EL (cell line): ENCODE measurements at regions not wholly inside any gene's neighbourhood (a gene's known extent, or its start where the extent isn't known, plus 50 kb on each side); places are given as distances from the start of the nearest gene placed in this dataset.
A peak's percentile ranks its signal among the peaks of the same experiment; 100 is the strongest.

Source experiments
- DNase-seq: peaks from one replicate; pipeline ENCODE4 v3.0.0-alpha.2; 2016

- no peak for DNase-seq
Measured at GRCh38 chr1:209391792-209392191, 191.7 kb upstream of the CAMK1G start.

- no peak for DNase-seq
Measured at GRCh38 chr1:209395169-209395568, 188.3 kb upstream of the CAMK1G start.

GRCh38 chr1:209397371-209397770 lies 186.1 kb upstream of the CAMK1G start:
- DNase-seq: no peak

- no peak for DNase-seq
Measured at GRCh38 chr1:209397910-209398309, 185.6 kb upstream of the CAMK1G start.

- peak; percentile 89 for DNase-seq
Measured at GRCh38 chr1:209398313-209398991, 185.1 kb upstream of the CAMK1G start.

- DNase-seq: no peak
Measured at GRCh38 chr1:209399800-209400199, 183.7 kb upstream of the CAMK1G start.

- DNase-seq: no peak
Measured at GRCh38 chr1:209400351-209401220, 182.9 kb upstream of the CAMK1G start.

GRCh38 chr1:209402697-209403096 lies 180.8 kb upstream of the CAMK1G start:
- DNase-seq: no peak

- DNase-seq: no peak
Measured at GRCh38 chr1:209403921-209404320, 179.6 kb upstream of the CAMK1G start.

GRCh38 chr1:209404577-209404976 lies 178.9 kb upstream of the CAMK1G start:
- DNase-seq: no peak

- DNase-seq: peak; percentile 75
Measured at GRCh38 chr1:209405183-209405814, 178.2 kb upstream of the CAMK1G start.

- peak; percentile 36 for DNase-seq
Measured at GRCh38 chr1:209406168-209406567, 177.3 kb upstream of the CAMK1G start.

GRCh38 chr1:209406595-209406994 lies 176.9 kb upstream of the CAMK1G start:
- DNase-seq: no peak

GRCh38 chr1:209409780-209410179 lies 173.7 kb upstream of the CAMK1G start:
- DNase-seq: peak; percentile 91

- DNase-seq: peak; percentile 54
Measured at GRCh38 chr1:209411491-209411929, 172.0 kb upstream of the CAMK1G start.

GRCh38 chr1:209412036-209412435 lies 171.5 kb upstream of the CAMK1G start:
- DNase-seq: peak; percentile 47

- no peak for DNase-seq
Measured at GRCh38 chr1:209412566-209412965, 170.9 kb upstream of the CAMK1G start.

- DNase-seq: no peak
Measured at GRCh38 chr1:209413062-209413461, 170.5 kb upstream of the CAMK1G start.

- DNase-seq: no peak
Measured at GRCh38 chr1:209414803-209415329, 168.6 kb upstream of the CAMK1G start.

- DNase-seq: peak; percentile 29
Measured at GRCh38 chr1:209416039-209416438, 167.5 kb upstream of the CAMK1G start.

- no peak for DNase-seq
Measured at GRCh38 chr1:209416716-209417115, 166.8 kb upstream of the CAMK1G start.

GRCh38 chr1:209417761-209418160 lies 165.8 kb upstream of the CAMK1G start:
- DNase-seq: no peak

GRCh38 chr1:209420276-209420675 lies 163.2 kb upstream of the CAMK1G start:
- no peak for DNase-seq
